GM19397 (cell line): ENCODE measurements at regions not wholly inside any gene's neighbourhood (a gene's known extent, or its start where the extent isn't known, plus 50 kb on each side); places are given as distances from the start of the nearest gene placed in this dataset.

Experiments
- ATAC-seq: cut with Tn5 transposase; IDR thresholded peaks from one replicate; pipeline ENCODE4 v1.9.1; 2021; ENCODE audit warnings: mild to moderate bottlenecking, moderate library complexity; ENCODE audit not compliant: unreplicated experiment

GRCh38 chr5:89513299-89514044, 630.5 kb upstream of the MEF2C start:
- no peak for ATAC-seq

GRCh38 chr5:89504051-89504450, 621.1 kb upstream of the MEF2C start:
- no peak for ATAC-seq

GRCh38 chr5:89499787-89500186, 616.8 kb upstream of the MEF2C start:
- no peak for ATAC-seq

- ATAC-seq: no peak
Observed at GRCh38 chr5:89498699-89499098, 615.7 kb upstream of the MEF2C start.

GRCh38 chr5:89493414-89493813, 610.4 kb upstream of the MEF2C start:
- no peak for ATAC-seq

- ATAC-seq: no peak
Observed at GRCh38 chr5:89484962-89485361, 602.0 kb upstream of the MEF2C start.

- ATAC-seq: no peak
Observed at GRCh38 chr5:89480406-89481007, 597.5 kb upstream of the MEF2C start.

- ATAC-seq: no peak
Observed at GRCh38 chr5:89478851-89479250, 595.9 kb upstream of the MEF2C start.

- ATAC-seq: no peak
Observed at GRCh38 chr5:89473196-89473595, 590.2 kb upstream of the MEF2C start.

GRCh38 chr5:89471541-89471940, 588.6 kb upstream of the MEF2C start:
- ATAC-seq: no peak

GRCh38 chr5:89471115-89471514, 588.1 kb upstream of the MEF2C start:
- no peak for ATAC-seq

GRCh38 chr5:89470658-89471057, 587.7 kb upstream of the MEF2C start:
- no peak for ATAC-seq

- ATAC-seq: no peak
Observed at GRCh38 chr5:89458332-89458656, 575.3 kb upstream of the MEF2C start.

GRCh38 chr5:89457411-89458331, 574.7 kb upstream of the MEF2C start:
- no peak for ATAC-seq

- ATAC-seq: no peak
Observed at GRCh38 chr5:89452081-89452480, 569.1 kb upstream of the MEF2C start.

GRCh38 chr5:89451263-89451662, 568.3 kb upstream of the MEF2C start:
- ATAC-seq: no peak

- no peak for ATAC-seq
Observed at GRCh38 chr5:89450149-89450538, 567.2 kb upstream of the MEF2C start.

- no peak for ATAC-seq
Observed at GRCh38 chr5:89449392-89450148, 566.6 kb upstream of the MEF2C start.

- no peak for ATAC-seq
Observed at GRCh38 chr5:89447027-89447426, 564.0 kb upstream of the MEF2C start.

GRCh38 chr5:89445106-89445745, 562.2 kb upstream of the MEF2C start:
- peak; percentile 47 for ATAC-seq

- ATAC-seq: no peak
Observed at GRCh38 chr5:89444088-89444487, 561.1 kb upstream of the MEF2C start.
